ENCODE measurements at regions not wholly inside any gene's neighbourhood (a gene's known extent, or its start where the extent isn't known, plus 50 kb on each side); places are given as distances from the start of the nearest gene placed in this dataset.

DNA sequence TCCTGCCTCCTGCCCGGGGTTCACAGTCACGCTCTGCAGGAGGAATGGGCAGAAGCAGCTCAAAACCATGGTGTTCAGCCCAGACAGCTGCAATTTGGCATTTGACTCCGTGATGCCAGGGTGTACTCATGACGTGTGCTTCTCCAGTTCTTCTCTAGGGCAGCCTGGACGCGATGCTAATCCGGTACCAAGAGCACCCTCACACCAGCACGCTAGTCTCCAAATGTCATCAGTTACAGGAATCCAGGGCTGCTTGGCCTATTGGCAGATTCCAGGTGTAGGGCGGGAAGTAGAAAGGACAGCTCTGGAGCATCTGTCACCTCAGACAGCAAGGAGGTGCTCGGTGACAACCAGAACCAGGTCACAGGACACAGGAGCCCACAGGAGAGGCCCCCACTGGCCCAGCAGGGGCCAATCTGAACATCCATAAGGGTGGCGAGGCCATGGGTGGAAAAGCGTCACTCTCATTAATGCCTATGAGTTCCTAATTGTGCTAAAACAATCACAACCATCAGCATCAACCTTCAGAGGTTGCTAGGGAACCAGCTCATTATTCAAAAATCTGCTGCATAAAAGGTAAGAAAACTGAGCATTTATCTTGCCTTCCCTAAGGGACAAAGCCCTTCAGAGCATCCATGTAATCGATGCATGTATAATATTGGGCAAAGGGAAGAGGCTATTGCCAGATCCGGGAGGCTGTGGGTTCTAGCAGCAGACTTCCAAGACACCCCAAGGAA lies 241.9 kb upstream of the IRX4 start:
- no peaks in the 10 kb centered on the region for H3K9me3 ChIP-seq
- intact Hi-C loops (cut with DNase I): no loop called here
- no peak for DNase-seq
- no peaks in the 10 kb centered on the region for H3K27me3 ChIP-seq
- no peak overlapping the region for H3K9ac ChIP-seq (ENCODE audit: low read depth in 2 of 2, low read length in 2 of 2)
- no peaks in the 10 kb centered on the region for H3K36me3 ChIP-seq
- no peak overlapping the region for H3K4me3 ChIP-seq
- H3K4me1 ChIP-seq: no peaks in the 10 kb centered on the region
- TF ChIP-seq, protein P1, sequence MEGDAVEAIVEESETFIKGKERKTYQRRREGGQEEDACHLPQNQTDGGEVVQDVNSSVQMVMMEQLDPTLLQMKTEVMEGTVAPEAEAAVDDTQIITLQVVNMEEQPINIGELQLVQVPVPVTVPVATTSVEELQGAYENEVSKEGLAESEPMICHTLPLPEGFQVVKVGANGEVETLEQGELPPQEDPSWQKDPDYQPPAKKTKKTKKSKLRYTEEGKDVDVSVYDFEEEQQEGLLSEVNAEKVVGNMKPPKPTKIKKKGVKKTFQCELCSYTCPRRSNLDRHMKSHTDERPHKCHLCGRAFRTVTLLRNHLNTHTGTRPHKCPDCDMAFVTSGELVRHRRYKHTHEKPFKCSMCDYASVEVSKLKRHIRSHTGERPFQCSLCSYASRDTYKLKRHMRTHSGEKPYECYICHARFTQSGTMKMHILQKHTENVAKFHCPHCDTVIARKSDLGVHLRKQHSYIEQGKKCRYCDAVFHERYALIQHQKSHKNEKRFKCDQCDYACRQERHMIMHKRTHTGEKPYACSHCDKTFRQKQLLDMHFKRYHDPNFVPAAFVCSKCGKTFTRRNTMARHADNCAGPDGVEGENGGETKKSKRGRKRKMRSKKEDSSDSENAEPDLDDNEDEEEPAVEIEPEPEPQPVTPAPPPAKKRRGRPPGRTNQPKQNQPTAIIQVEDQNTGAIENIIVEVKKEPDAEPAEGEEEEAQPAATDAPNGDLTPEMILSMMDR (IDR thresholded peaks at IDR 0.05): no peak
- H3K27ac ChIP-seq: no peak overlapping the region

DNA sequence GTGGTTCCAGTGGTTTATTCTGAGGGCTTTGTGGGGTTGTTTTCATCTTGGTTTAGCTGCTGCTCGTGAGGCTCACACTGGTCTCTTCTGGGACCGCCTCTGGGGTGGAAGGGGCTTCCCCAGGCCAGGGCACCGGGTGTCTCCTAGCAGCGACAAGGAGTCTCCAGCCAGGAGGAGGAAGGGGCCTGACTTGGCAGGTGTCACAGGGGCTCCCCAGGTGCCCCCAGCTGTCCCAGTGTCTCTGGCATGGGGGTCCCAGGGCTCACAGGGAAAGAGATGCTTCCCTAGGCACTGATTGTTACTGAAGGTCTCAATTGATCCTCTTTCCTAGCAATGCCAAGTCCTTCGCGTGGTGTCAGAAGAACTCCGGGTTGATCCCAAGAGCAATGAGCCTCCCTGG lies 241.1 kb upstream of the IRX4 start:
- DNase-seq: no peak
- H3K36me3 ChIP-seq: no peaks in the 10 kb centered on the region

DNA sequence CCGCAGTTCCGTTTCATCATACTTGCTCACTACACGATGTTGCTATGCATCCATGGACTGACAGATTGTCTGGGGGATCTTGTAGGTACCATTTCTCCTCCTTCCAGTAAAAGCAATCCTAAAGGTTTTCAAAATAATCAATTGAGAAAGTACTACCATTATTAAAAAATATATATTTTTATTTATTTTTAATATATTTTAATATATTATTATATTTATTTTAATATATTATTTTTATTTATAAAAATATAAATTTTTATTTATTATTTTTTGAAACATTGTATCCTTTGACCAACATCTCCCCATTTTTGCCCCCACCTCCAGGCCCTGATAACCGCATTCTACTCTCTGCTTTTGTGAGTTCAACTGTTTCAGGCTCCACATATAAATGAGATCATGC lies 237.6 kb upstream of the IRX4 start:
- Histone ChIP-seq H3K9me3 (no peaks in the 10 kb centered on the region), H3K4me3 (no peak overlapping the region), H3K9ac (ENCODE audit: low read depth in 2 of 2, low read length in 2 of 2) (no peak overlapping the region), H3K27ac (no peak overlapping the region), H3K27me3 (no peaks in the 10 kb centered on the region), H3K36me3 (no peaks in the 10 kb centered on the region), H3K4me1 (no peaks in the 10 kb centered on the region)
- TF ChIP-seq, protein P1 (IDR thresholded peaks at IDR 0.05): no peak
- DNase-seq: no peak
- intact Hi-C loops (cut with DNase I): no loop called here

More for the DNA sequence above, 241.1 kb upstream of the IRX4 start:
- intact Hi-C loops (cut with DNase I): no loop called here
- TF ChIP-seq, protein P1 (IDR thresholded peaks at IDR 0.05): no peak
- no peaks in the 10 kb centered on the region for H3K9me3 ChIP-seq
- no peaks in the 10 kb centered on the region for H3K27me3 ChIP-seq
- H3K9ac ChIP-seq (ENCODE audit: low read depth in 2 of 2, low read length in 2 of 2): no peak overlapping the region
- H3K4me1 ChIP-seq: no peaks in the 10 kb centered on the region
- no peak overlapping the region for H3K4me3 ChIP-seq
- H3K27ac ChIP-seq: no peak overlapping the region

DNA sequence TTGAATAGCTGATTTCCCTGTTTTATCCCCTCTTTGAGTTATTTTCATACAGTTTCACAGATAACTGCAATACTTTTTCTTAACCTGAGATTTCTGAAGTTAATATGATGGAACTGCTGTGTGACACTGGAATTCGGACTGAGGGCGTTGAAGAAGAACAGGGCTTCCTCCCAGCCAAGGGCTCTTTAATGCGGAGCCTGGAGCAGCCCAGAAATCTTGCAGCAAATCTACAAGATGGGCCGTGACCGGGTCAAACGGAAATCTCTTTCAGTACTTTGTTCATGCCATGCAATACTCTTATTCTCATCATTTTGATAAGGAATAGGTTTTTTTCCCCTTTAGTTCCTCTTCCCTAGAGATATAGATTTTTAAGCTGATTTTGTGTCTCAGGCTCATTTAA lies 236.8 kb upstream of the IRX4 start:
- no peaks in the 10 kb centered on the region for H3K9me3 ChIP-seq
- no peaks in the 10 kb centered on the region for H3K4me1 ChIP-seq
- H3K4me3 ChIP-seq: no peak overlapping the region
- no peaks in the 10 kb centered on the region for H3K27me3 ChIP-seq
- H3K36me3 ChIP-seq: no peaks in the 10 kb centered on the region
- no peak overlapping the region for H3K9ac ChIP-seq (ENCODE audit: low read depth in 2 of 2, low read length in 2 of 2)
- TF ChIP-seq, protein P1 (IDR thresholded peaks at IDR 0.05): no peak
- no peak overlapping the region for H3K27ac ChIP-seq
- DNase-seq: no peak
- intact Hi-C loops (cut with DNase I): loop anchor here (10.0 kb wide), 1 partner anchor 815 kb away; no protein-coding TSS in a partner anchor

DNA sequence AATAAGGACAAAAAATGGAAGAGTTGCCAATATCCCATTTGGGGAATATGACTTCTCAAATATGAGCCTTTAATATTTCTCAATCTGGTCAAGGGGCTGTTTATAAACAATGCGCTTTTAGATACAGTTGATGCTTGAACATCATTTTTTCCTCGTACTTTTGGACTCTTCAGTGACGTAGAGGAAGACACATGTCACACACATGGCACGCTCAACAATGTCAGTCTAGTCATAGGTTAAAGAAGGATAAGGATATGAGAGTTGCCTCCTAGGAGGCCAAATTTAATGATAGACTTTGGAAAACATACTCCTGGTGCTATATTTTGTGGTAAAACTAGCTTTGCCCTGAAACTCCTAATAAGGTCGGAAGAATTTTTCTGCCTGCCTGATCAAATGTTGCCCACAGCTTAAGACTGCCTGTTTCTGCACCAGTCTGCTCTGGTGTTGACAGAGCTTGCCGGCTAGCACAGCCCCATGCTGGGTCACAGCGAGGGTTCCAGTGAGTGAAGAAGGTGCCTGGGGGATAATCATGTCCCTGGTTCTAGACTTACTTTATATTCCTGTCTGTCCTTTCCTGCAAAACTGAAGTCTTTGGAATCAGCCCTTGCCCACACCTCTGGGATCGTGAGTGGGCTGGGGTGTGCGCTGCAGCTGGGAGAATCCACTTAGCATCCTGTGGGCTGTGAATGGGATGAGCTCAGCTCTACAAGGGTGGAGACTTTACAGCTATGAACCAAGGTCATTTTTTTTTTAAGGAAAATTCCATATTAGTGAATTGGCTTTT lies 230.8 kb upstream of the IRX4 start:
- no peaks in the 10 kb centered on the region for H3K36me3 ChIP-seq
- no peak overlapping the region for H3K9ac ChIP-seq (ENCODE audit: low read depth in 2 of 2, low read length in 2 of 2)
- TF ChIP-seq, protein P1 (IDR thresholded peaks at IDR 0.05): no peak
- intact Hi-C loops (cut with DNase I): loop anchor here (10.0 kb wide), 1 partner anchor 821 kb away; no protein-coding TSS in a partner anchor
- H3K9me3 ChIP-seq: no peaks in the 10 kb centered on the region
- no peaks in the 10 kb centered on the region for H3K27me3 ChIP-seq
- no peak for DNase-seq
- no peak overlapping the region for H3K4me3 ChIP-seq
- H3K4me1 ChIP-seq: no peaks in the 10 kb centered on the region
- H3K27ac ChIP-seq: no peak overlapping the region

All from colonic mucosa (tissue), 4 donors.